Small intestine (tissue), 7 donors: ENCODE measurements at regions not wholly inside any gene's neighbourhood (a gene's known extent, or its start where the extent isn't known, plus 50 kb on each side); places are given as distances from the start of the nearest gene placed in this dataset.

ENCODE experiments used
- DNase-seq, 2 donors: peaks; one replicate each; pipeline versions ENCODE4 v3.0.0 to v3.0.0-alpha.2; 2013
- FAIRE-seq: peaks from 2 replicates; lab custom pipeline; 2012; peaks lifted over from hg19 to GRCh38; lab: Jason Lieb, UNC
- H3K27ac ChIP-seq, 3 donors: one replicate each; pipeline ENCODE4 v1.5.1; 2013; ENCODE audit warnings: low read length in 2 of 3, mild to moderate bottlenecking in 2 of 3, control low read depth in 1 of 3, inconsistent platforms in 1 of 3, low read depth in 1 of 3, moderate library complexity in 1 of 3
- H3K27me3 ChIP-seq, 3 donors: one replicate each; pipeline ENCODE4 v1.6.1; 2013; ENCODE audit warnings: low read length in 3 of 3, inconsistent platforms in 1 of 3; ENCODE audit not compliant: control insufficient read depth in 3 of 3, insufficient read depth in 3 of 3
- H3K36me3 ChIP-seq, 3 donors: one replicate each; pipeline ENCODE4 v1.6.1; 2013; ENCODE audit warnings: low read length in 3 of 3, inconsistent platforms in 1 of 3, low read depth in 1 of 3, mild to moderate bottlenecking in 1 of 3, moderate library complexity in 1 of 3; ENCODE audit not compliant: control insufficient read depth in 3 of 3, insufficient read depth in 2 of 3
- H3K4me1 ChIP-seq, 3 donors: one replicate each; pipeline ENCODE4 v1.6.1; 2013; ENCODE audit warnings: low read length in 2 of 3, inconsistent platforms in 1 of 3, low read depth in 1 of 3, mild to moderate bottlenecking in 1 of 3, moderate library complexity in 1 of 3; ENCODE audit not compliant: control insufficient read depth in 3 of 3, insufficient read depth in 2 of 3
- H3K4me3 ChIP-seq, 3 donors: one replicate each; pipeline ENCODE4 v1.5.1; 2013; ENCODE audit warnings: low read length in 3 of 3, control low read depth in 1 of 3, inconsistent platforms in 1 of 3, low read depth in 1 of 3, mild to moderate bottlenecking in 1 of 3, moderate library complexity in 1 of 3
- H3K9me3 ChIP-seq, 2 donors: one replicate each; pipeline ENCODE4 v1.6.1; 2013; ENCODE audit warnings: low read depth in 1 of 2, low read length in 1 of 2; ENCODE audit not compliant: control insufficient read depth in 2 of 2, insufficient read depth in 1 of 2
- WGBS, 3 donors: extraction: QIAGEN DNeasy Blood & Tissue Kit; methylation state at CpG; one replicate each; pipeline ENCODE4 v1.1.7; 2013; 5-methylcytosine and 5-hydroxymethylcytosine counted together
- donor health status: healthy with polysubstance abuse.
- donor health status: control.
- donor health status: control.
- donor health status: Bipolar disorder and iron deficiency.
- donor health status: healthy.

DNA sequence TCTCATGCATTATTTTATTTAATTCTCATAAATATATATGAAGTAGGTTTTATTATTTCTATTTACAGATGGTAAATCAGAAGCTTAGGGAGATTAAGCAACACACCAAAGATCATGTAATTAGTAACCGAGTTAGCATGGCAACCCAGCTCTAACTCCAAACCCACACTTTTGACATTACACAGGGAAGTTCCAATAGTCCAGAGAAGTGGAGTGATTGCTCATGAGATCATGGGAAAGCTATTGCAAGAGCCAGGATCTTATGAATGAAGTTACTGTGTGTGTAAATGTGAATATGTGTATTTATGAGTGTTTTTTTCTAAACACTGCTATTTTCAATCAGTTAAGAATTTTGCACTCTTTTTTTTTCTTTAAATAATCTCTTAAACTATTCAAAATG, 225.8 kb upstream of the KIRREL3 start:
- Histone ChIP-seq H3K4me1 (peaks cover 0 to 4% (median 0%) of the 10 kb centered on the region in 3 donors), H3K4me3 (no peak overlapping the region), H3K36me3 (no peaks in the 10 kb centered on the region), H3K9me3 (no peaks in the 10 kb centered on the region), H3K27me3 (no peaks in the 10 kb centered on the region), H3K27ac (peak overlapping the region in 1 of 3 donors; percentile 60)
- DNase-seq (peak in 1 of 2 donors; percentile 86), FAIRE-seq (no peak)
- 12 to 52% (median 14%) methylated on average over 1 of the region's 1 CpG for WGBS, 3 donors

GRCh38 chr11:127225619-127226018, 225.0 kb upstream of the KIRREL3 start:
- Histone ChIP-seq H3K9me3 (no peaks in the 10 kb centered on the region), H3K27me3 (no peaks in the 10 kb centered on the region), H3K36me3 (no peaks in the 10 kb centered on the region), H3K27ac (no peak overlapping the region), H3K4me3 (no peak overlapping the region), H3K4me1 (peaks cover 0 to 4% (median 0%) of the 10 kb centered on the region in 3 donors)
- 71 to 91% (median 88%) methylated on average over 1 of the region's 1 CpG for WGBS, 3 donors
- DNase-seq = no peak
- FAIRE-seq = no peak

- Histone ChIP-seq H3K36me3 (no peaks in the 10 kb centered on the region), H3K27me3 (no peaks in the 10 kb centered on the region), H3K9me3 (no peaks in the 10 kb centered on the region), H3K27ac (no peak overlapping the region), H3K4me1 (peaks cover 0 to 4% (median 0%) of the 10 kb centered on the region in 3 donors), H3K4me3 (no peak overlapping the region)
- 38 to 66% (median 43%) methylated on average over 2 of the region's 2 CpGs for WGBS, 3 donors
- FAIRE-seq = no peak
- no peak for DNase-seq
These were observed 223.7 kb upstream of the KIRREL3 start for GRCh38 chr11:127224276-127224675.

DNA sequence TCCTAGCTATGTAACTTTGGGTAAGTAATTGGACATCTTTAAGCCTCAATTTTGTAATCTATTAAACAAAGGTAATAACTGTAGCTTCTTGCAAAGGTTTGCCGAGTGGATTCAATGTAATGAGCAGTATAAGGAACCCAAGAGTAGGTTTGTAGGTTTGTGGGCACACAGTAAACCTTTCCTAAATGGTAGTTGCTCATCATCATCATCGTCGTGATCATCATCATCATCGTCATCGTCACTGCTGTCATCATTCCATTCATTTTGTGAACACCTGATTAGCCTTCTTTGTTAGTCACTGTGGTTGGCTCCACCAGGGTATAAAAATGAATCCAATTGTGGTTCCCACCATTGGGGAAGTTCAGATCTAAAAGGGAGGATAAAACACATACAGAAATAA, 223.1 kb upstream of the KIRREL3 start:
- DNase-seq (no peak), FAIRE-seq (no peak)
- no peak overlapping the region for H3K4me3 ChIP-seq
- no peaks in the 10 kb centered on the region for H3K27me3 ChIP-seq
- no peak overlapping the region for H3K27ac ChIP-seq
- H3K36me3 ChIP-seq = no peaks in the 10 kb centered on the region
- 86 to 89% (median 88%) methylated on average over 5 of the region's 5 CpGs for WGBS, 3 donors
- peaks cover 0 to 4% (median 0%) of the 10 kb centered on the region in 3 donors for H3K4me1 ChIP-seq
- no peaks in the 10 kb centered on the region for H3K9me3 ChIP-seq

- Histone ChIP-seq H3K36me3 (no peaks in the 10 kb centered on the region), H3K27ac (no peak overlapping the region), H3K27me3 (no peaks in the 10 kb centered on the region), H3K4me1 (peaks cover 0 to 4% (median 0%) of the 10 kb centered on the region in 3 donors), H3K9me3 (no peaks in the 10 kb centered on the region), H3K4me3 (no peak overlapping the region)
- FAIRE-seq (no peak), DNase-seq (no peak)
- 42 to 53% (median 45%) methylated on average over 1 of the region's 1 CpG for WGBS, 3 donors
These were observed 222.5 kb upstream of the KIRREL3 start for GRCh38 chr11:127223026-127223425.

GRCh38 chr11:127219704-127220103, 219.1 kb upstream of the KIRREL3 start:
- Histone ChIP-seq H3K4me3 (no peak overlapping the region), H3K27ac (no peak overlapping the region), H3K4me1 (no peaks in the 10 kb centered on the region), H3K9me3 (no peaks in the 10 kb centered on the region), H3K36me3 (no peaks in the 10 kb centered on the region), H3K27me3 (no peaks in the 10 kb centered on the region)
- FAIRE-seq (no peak), DNase-seq (no peak)
- WGBS, 3 donors = 88 to 89% (median 89%) methylated on average over 2 of the region's 2 CpGs

- FAIRE-seq (no peak), DNase-seq (no peak)
- H3K4me3 ChIP-seq = no peak overlapping the region
- H3K9me3 ChIP-seq = no peaks in the 10 kb centered on the region
- no peak overlapping the region for H3K27ac ChIP-seq
- 78 to 81% (median 79%) methylated on average over 3 of the region's 3 CpGs for WGBS, 3 donors
- no peaks in the 10 kb centered on the region for H3K36me3 ChIP-seq
- H3K4me1 ChIP-seq = no peaks in the 10 kb centered on the region
- no peaks in the 10 kb centered on the region for H3K27me3 ChIP-seq
These were observed 217.7 kb upstream of the KIRREL3 start for GRCh38 chr11:127218275-127218608.

GRCh38 chr11:127217452-127218274, 217.1 kb upstream of the KIRREL3 start:
- no peak for FAIRE-seq
- no peaks in the 10 kb centered on the region for H3K27me3 ChIP-seq

More at GRCh38 chr11:127217452-127218274, 217.1 kb upstream of the KIRREL3 start:
- H3K4me1 ChIP-seq = no peaks in the 10 kb centered on the region
- WGBS, 3 donors = 83 to 84% (median 84%) methylated on average over 7 of the region's 7 CpGs
- no peak for DNase-seq
- no peak overlapping the region for H3K4me3 ChIP-seq
- no peaks in the 10 kb centered on the region for H3K9me3 ChIP-seq
- H3K27ac ChIP-seq = no peak overlapping the region
- no peaks in the 10 kb centered on the region for H3K36me3 ChIP-seq
